ENCODE measurements at regions not wholly inside any gene's neighbourhood (a gene's known extent, or its start where the extent isn't known, plus 50 kb on each side); places are given as distances from the start of the nearest gene placed in this dataset.
"Not testable (repeated sequence)": the region's sequence is repeated elsewhere in the genome, so short reads cannot be mapped to it uniquely, and the experiment has no call there.

- TF ChIP-seq POLR2A (IDR thresholded peaks at IDR 0.05) (no peak), CTCF (IDR thresholded peaks at IDR 0.05) (no peak), POLR2AphosphoS5 (IDR thresholded peaks at IDR 0.05) (no peak)
- DNase-seq (ENCODE audit: low spot score in 2 of 2) = no peak
- H3K4me1 ChIP-seq = no peaks in the 10 kb centered on the region
- no peaks in the 10 kb centered on the region for H3K27me3 ChIP-seq
- H3K36me3 ChIP-seq = no peaks in the 10 kb centered on the region
- peaks cover 4 to 6% of the 10 kb centered on the region in 2 donors for H3K9me3 ChIP-seq
- intact Hi-C loops (cut with DNase I; ENCODE audit: low total_unique reads) = no loop called here
- H3K4me3 ChIP-seq = no peak overlapping the region
- no peak overlapping the region for H3K27ac ChIP-seq
These were observed 253.0 kb downstream of the SHOX start for GRCh38 chrX:883588-883987.

- intact Hi-C loops (cut with DNase I; ENCODE audit: low total_unique reads); DNase-seq (ENCODE audit: low spot score in 2 of 2); H3K36me3 ChIP-seq; H3K27ac ChIP-seq; H3K4me1 ChIP-seq; H3K27me3 ChIP-seq; H3K4me3 ChIP-seq; H3K9me3 ChIP-seq: not testable (repeated sequence)
These were observed 249.4 kb downstream of the SHOX start for GRCh38 chrX:879756-880698.

GRCh38 chrX:874061-874460, 243.5 kb downstream of the SHOX start:
- no peak for DNase-seq (ENCODE audit: low spot score in 2 of 2)
- no peaks in the 10 kb centered on the region for H3K36me3 ChIP-seq
- no peak overlapping the region for H3K27ac ChIP-seq
- peaks cover 0 to 10% of the 10 kb centered on the region in 2 donors for H3K9me3 ChIP-seq
- no peaks in the 10 kb centered on the region for H3K27me3 ChIP-seq
- TF ChIP-seq POLR2A (IDR thresholded peaks at IDR 0.05) (no peak), POLR2AphosphoS5 (IDR thresholded peaks at IDR 0.05) (no peak), CTCF (IDR thresholded peaks at IDR 0.05) (no peak)
- no peak overlapping the region for H3K4me3 ChIP-seq
- intact Hi-C loops (cut with DNase I; ENCODE audit: low total_unique reads) = no loop called here
- no peaks in the 10 kb centered on the region for H3K4me1 ChIP-seq

GRCh38 chrX:873016-873415, 242.4 kb downstream of the SHOX start:
- DNase-seq (ENCODE audit: low spot score in 2 of 2) = no peak
- Histone ChIP-seq H3K4me1 (no peaks in the 10 kb centered on the region), H3K36me3 (no peaks in the 10 kb centered on the region), H3K27me3 (peaks cover 0 to 9% of the 10 kb centered on the region in 2 donors), H3K9me3 (peaks cover 0 to 10% of the 10 kb centered on the region in 2 donors), H3K27ac (no peak overlapping the region), H3K4me3 (no peak overlapping the region)
- TF ChIP-seq POLR2A (IDR thresholded peaks at IDR 0.05) (no peak), POLR2AphosphoS5 (IDR thresholded peaks at IDR 0.05) (no peak), CTCF (IDR thresholded peaks at IDR 0.05) (no peak)
- intact Hi-C loops (cut with DNase I; ENCODE audit: low total_unique reads) = no loop called here

GRCh38 chrX:872090-872489, 241.5 kb downstream of the SHOX start:
- Histone ChIP-seq H3K9me3 (peaks cover 0 to 2% of the 10 kb centered on the region in 2 donors), H3K27me3 (peaks cover 0 to 15% of the 10 kb centered on the region in 2 donors), H3K36me3 (no peaks in the 10 kb centered on the region), H3K27ac (no peak overlapping the region), H3K4me3 (no peak overlapping the region), H3K4me1 (no peaks in the 10 kb centered on the region)
- no peak for TF ChIP-seq POLR2A (IDR thresholded peaks at IDR 0.05)
- no peak for TF ChIP-seq CTCF (IDR thresholded peaks at IDR 0.05)
- no peak for TF ChIP-seq POLR2AphosphoS5 (IDR thresholded peaks at IDR 0.05)
- no peak for DNase-seq (ENCODE audit: low spot score in 2 of 2)
- intact Hi-C loops (cut with DNase I; ENCODE audit: low total_unique reads) = no loop called here

Data from breast epithelium (tissue), 4 donors.